T-cell (primary cell): ENCODE measurements at regions not wholly inside any gene's neighbourhood (a gene's known extent, or its start where the extent isn't known, plus 50 kb on each side); places are given as distances from the start of the nearest gene placed in this dataset.

Experiments used
- ATAC-seq, 4 experiments: fragments of 200-7000 bp in 3 of 4; fragments of 150-1000 bp in 1 of 4; cut with Tn5 transposase; replicated peaks in 1 of 4; 1 replicate in 3 of 4; 2 replicates in 1 of 4; pipeline ENCODE4 v1.10.0; 2021; ENCODE audit warnings: moderate library complexity in 3 of 4, mild to moderate bottlenecking in 2 of 4, moderate number of reproducible peaks in 1 of 4
- CTCF ChIA-PET, 2 donors: fragments of 300-600 bp; sonication (Branson Sonifier 250); formaldehyde crosslinking; loops; one replicate each; lab custom pipeline; 2022; ENCODE audit warnings: antibody characterized with exemption in 2 of 2; lab: Charles Lee
- POLR2A ChIA-PET, 2 donors: fragments of 300-600 bp; sonication (Branson Sonifier 250); formaldehyde crosslinking; loops; one replicate each; lab custom pipeline; 2022; ENCODE audit warnings: antibody characterized with exemption in 2 of 2; lab: Charles Lee
- DNase-seq, 35 experiments: peaks; one replicate each; pipeline versions ENCODE4 v3.0.0 to v3.0.0-alpha.2; 2013 to 2023
- H3K27ac ChIP-seq: one replicate; pipeline ENCODE4 v1.5.1; 2013; ENCODE audit warnings: low read length
- H3K27me3 ChIP-seq, 2 experiments: replicated peaks in 1 of 2; 1 replicate in 1 of 2; 2 replicates in 1 of 2; pipeline versions ENCODE4 v1.6.1 to v1.7.0; 2013; ENCODE audit warnings: low read length in 1 of 2, mixed read lengths in 1 of 2; ENCODE audit not compliant: control insufficient read depth in 2 of 2, insufficient read depth in 2 of 2; ENCODE audit errors: extremely low read depth in 1 of 2
- H3K36me3 ChIP-seq, 2 donors: 1 replicate in 1 of 2; 2 replicates in 1 of 2; pipeline versions ENCODE4 v1.6.1 to v1.7.0; 2013; ENCODE audit warnings: low read length in 1 of 2; ENCODE audit not compliant: control insufficient read depth in 2 of 2, insufficient read depth in 1 of 2; ENCODE audit errors: extremely low read depth in 1 of 2
- H3K4me1 ChIP-seq, 2 experiments: 1 replicate in 1 of 2; 2 replicates in 1 of 2; pipeline versions ENCODE4 v1.6.1 to v1.7.0; 2013; ENCODE audit warnings: low read length in 2 of 2, mixed read lengths in 1 of 2; ENCODE audit not compliant: insufficient read depth in 2 of 2, control insufficient read depth in 1 of 2; ENCODE audit errors: extremely low read depth in 1 of 2
- H3K4me3 ChIP-seq, 2 donors: 1 replicate in 1 of 2; 2 replicates in 1 of 2; pipeline versions ENCODE4 v1.5.1 to v1.7.0; 2013; ENCODE audit warnings: mild to moderate bottlenecking in 2 of 2, low read length in 1 of 2, moderate library complexity in 1 of 2; ENCODE audit not compliant: control insufficient read depth in 1 of 2; ENCODE audit errors: extremely low read depth in 1 of 2
- H3K9me3 ChIP-seq: 2 replicates; pipeline ENCODE4 v1.7.0; 2013
- H3K27ac Mint-ChIP-seq, 2 donors: one replicate each; pipeline ENCODE4 v1.8.0; 2020 to 2021; ENCODE audit warnings: mild to moderate bottlenecking in 2 of 2, mixed read lengths in 2 of 2
- H3K27me3 Mint-ChIP-seq, 2 donors: one replicate each; pipeline ENCODE4 v1.8.0; 2021 to 2022; ENCODE audit warnings: mixed read lengths in 2 of 2
- H3K36me3 Mint-ChIP-seq: one replicate; pipeline ENCODE4 v1.8.0; 2021; ENCODE audit warnings: mixed read lengths
- H3K4me1 Mint-ChIP-seq, 3 donors: one replicate each; pipeline ENCODE4 v1.8.0; 2020 to 2022; ENCODE audit warnings: mixed read lengths in 3 of 3, mild to moderate bottlenecking in 1 of 3
- H3K4me3 Mint-ChIP-seq, 3 donors: one replicate each; pipeline ENCODE4 v1.8.0; 2020 to 2022; ENCODE audit warnings: mild to moderate bottlenecking in 3 of 3, mixed read lengths in 3 of 3, moderate library complexity in 3 of 3
- H3K9me3 Mint-ChIP-seq, 3 donors: one replicate each; pipeline ENCODE4 v1.8.0; 2020 to 2022; ENCODE audit warnings: mixed read lengths in 3 of 3
- WGBS: methylation state at CpG from one replicate; pipeline ENCODE4 v1.1.5; 2013; ENCODE audit warnings: missing lambda C conversion rate; ENCODE audit not compliant: insufficient coverage; 5-methylcytosine and 5-hydroxymethylcytosine counted together

DNA sequence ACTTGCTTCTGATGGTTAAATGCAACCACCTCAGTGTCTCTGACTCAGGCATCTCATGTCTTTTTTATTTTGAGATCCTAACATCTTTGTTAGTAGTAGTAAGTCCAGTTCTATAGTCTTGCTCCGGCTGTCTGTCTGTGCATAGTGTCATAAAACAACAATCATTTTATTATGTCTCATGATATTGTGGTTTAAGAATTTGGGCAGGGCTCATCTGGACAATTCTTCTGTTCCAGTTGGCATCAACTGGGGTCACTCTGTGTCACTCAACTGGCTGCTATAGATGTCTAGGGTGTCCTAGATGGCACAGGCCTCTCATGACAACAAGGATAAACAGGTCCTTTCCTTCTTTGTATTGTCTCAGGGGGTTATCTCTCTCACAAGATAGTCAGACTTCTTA is 299.6 kb upstream of the ZNF521 start:
- DNase-seq: no peak
- no peaks in the 10 kb centered on the region for H3K36me3 Mint-ChIP-seq
- H3K9me3 Mint-ChIP-seq: peaks cover 2 to 5% (median 4%) of the 10 kb centered on the region in 3 donors
- no peak overlapping the region for H3K4me3 Mint-ChIP-seq
- H3K27me3 Mint-ChIP-seq: no peaks in the 10 kb centered on the region
- POLR2A ChIA-PET: no interaction called here
- no peak overlapping the region for H3K27ac Mint-ChIP-seq
- CTCF ChIA-PET: no interaction called here
- no CpG with 5 or more reads among the region's 1 CpG for WGBS
- H3K36me3 ChIP-seq: no peaks in the 10 kb centered on the region
- no peak overlapping the region for H3K4me3 ChIP-seq
- H3K27ac ChIP-seq: no peak overlapping the region
- H3K4me1 Mint-ChIP-seq: no peaks in the 10 kb centered on the region
- H3K4me1 ChIP-seq: no peaks in the 10 kb centered on the region
- H3K9me3 ChIP-seq: no peaks in the 10 kb centered on the region
- no peaks in the 10 kb centered on the region for H3K27me3 ChIP-seq
- no peak for ATAC-seq

DNA sequence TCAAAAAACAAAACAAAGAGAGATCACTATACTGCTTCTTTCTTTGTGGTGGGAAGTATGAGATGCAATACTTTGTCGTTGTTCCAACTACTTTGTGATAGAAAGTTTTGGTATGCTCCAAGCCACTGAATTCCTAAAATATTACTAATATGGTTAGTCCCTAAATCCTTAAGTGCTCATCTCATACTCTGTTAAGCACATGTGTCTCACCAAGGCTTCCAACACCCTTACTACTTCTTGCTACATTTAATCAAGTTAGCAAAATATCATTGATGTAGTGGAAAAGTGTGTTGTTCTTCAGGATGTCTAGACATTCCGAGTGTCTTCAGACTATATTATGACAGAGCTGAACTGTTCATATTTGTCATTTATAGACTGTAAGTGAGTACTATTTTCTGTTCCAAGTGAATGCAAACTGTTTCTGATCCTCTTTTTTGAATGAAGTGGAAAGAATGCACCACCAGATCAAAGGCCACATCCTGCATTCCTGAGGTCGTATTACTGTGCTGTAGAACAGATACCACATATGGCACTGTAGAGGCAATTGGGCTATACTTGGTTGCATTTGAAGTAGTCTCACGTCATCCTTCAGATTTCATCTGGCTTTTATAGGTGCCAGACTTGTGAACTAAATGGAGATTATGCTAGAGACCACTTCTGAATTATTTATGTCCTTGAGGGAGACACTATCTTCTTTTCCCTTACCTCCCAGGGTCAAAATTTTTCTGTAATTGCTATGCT is 298.4 kb upstream of the ZNF521 start:
- no peaks in the 10 kb centered on the region for H3K4me1 Mint-ChIP-seq
- ChIA-PET POLR2A (no interaction called here), CTCF (no interaction called here)
- H3K27ac Mint-ChIP-seq: no peak overlapping the region
- no peak for DNase-seq
- no peaks in the 10 kb centered on the region for H3K9me3 ChIP-seq
- WGBS: 100% methylated on average over 2 of the region's 4 CpGs
- H3K4me3 ChIP-seq: no peak overlapping the region
- peaks cover 2 to 7% (median 4%) of the 10 kb centered on the region in 3 donors for H3K9me3 Mint-ChIP-seq
- H3K27me3 Mint-ChIP-seq: no peaks in the 10 kb centered on the region
- H3K4me1 ChIP-seq: no peaks in the 10 kb centered on the region
- no peak overlapping the region for H3K4me3 Mint-ChIP-seq
- no peaks in the 10 kb centered on the region for H3K36me3 Mint-ChIP-seq
- H3K36me3 ChIP-seq: no peaks in the 10 kb centered on the region
- no peak overlapping the region for H3K27ac ChIP-seq
- H3K27me3 ChIP-seq: no peaks in the 10 kb centered on the region
- ATAC-seq: no peak

DNA sequence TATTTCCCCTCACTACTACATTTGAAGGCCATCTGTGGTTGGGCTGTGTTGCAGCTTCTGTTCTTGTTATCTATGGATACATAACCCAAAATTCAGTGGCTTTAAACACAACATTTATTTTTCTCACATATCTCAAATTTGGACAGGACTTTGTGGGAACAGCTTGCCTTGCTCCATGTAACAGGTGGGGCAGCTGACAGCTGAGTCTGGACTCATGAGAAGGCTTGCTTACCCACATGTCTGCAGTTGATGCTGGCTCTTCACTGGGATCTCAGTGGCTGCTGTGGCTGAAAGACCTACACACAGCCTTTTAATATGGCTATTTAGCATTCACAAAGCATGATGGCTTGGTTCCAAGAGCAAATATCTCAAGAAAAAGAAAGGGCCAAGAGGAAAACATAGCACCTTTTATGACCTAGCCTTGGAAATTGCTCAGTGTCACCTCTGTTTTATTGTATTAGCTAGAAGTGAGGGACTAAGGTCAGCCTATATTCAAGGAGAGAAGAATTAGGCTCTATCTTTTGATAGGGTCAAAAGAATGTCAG is 296.8 kb upstream of the ZNF521 start:
- no peak for ATAC-seq
- no peaks in the 10 kb centered on the region for H3K36me3 ChIP-seq
- Mint-ChIP-seq H3K27ac (no peak overlapping the region), H3K27me3 (no peaks in the 10 kb centered on the region), H3K36me3 (no peaks in the 10 kb centered on the region), H3K4me3 (no peak overlapping the region), H3K4me1 (no peaks in the 10 kb centered on the region), H3K9me3 (peaks cover 0 to 10% (median 0%) of the 10 kb centered on the region in 3 donors)
- ChIA-PET CTCF (no interaction called here), POLR2A (no interaction called here)
- H3K27me3 ChIP-seq: no peaks in the 10 kb centered on the region
- no peaks in the 10 kb centered on the region for H3K9me3 ChIP-seq
- no peaks in the 10 kb centered on the region for H3K4me1 ChIP-seq
- DNase-seq: no peak
- H3K27ac ChIP-seq: no peak overlapping the region
- H3K4me3 ChIP-seq: no peak overlapping the region

DNA sequence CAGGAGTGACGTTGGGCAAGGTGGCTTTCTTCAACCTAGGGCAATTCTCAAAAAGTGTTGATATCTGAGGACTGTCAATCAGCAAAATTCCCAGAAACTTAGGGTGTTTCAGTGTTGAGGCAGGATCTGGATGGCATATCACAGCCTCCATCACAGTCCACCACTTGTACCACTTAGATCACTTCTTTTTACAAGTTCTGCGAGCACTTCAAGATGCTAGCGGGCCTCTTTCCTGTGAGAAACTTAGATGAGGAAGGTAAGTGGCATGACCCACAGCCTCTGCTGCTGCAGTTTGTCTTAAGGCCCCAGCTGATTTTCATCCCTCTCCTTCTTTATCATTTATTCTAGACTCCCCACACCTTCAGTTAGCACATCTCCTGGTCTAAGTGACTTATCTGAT is 295.4 kb upstream of the ZNF521 start:
- H3K27me3 ChIP-seq: no peaks in the 10 kb centered on the region
- no peaks in the 10 kb centered on the region for H3K4me1 ChIP-seq
- Mint-ChIP-seq H3K27ac (no peak overlapping the region), H3K4me3 (no peak overlapping the region), H3K4me1 (no peaks in the 10 kb centered on the region), H3K9me3 (peaks cover 0 to 10% (median 0%) of the 10 kb centered on the region in 3 donors), H3K27me3 (no peaks in the 10 kb centered on the region), H3K36me3 (no peaks in the 10 kb centered on the region)
- H3K36me3 ChIP-seq: no peaks in the 10 kb centered on the region
- ChIA-PET POLR2A (no interaction called here), CTCF (no interaction called here)
- no peak overlapping the region for H3K27ac ChIP-seq
- ATAC-seq (no peak), DNase-seq (no peak)
- no CpG with 5 or more reads among the region's 3 CpGs for WGBS
- H3K9me3 ChIP-seq: no peaks in the 10 kb centered on the region
- H3K4me3 ChIP-seq: no peak overlapping the region

DNA sequence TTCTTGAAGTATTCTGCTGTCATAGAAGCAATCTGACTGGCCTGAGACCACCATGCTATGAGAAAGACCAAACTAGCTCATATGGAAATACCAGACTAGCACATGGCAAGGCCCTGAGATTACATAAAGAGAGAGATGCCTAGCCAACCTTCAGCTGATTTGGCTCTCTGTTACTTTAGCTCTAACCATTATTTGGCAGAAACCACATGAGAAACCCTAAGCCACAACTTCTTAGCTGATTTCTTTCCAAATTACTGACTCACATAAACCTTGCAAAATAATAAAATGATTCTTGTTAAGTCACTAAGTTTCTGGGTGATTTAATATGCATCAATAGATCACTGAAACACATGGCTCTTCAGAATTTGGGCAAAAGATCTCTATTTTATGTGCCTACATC is 295.0 kb upstream of the ZNF521 start:
- POLR2A ChIA-PET: no interaction called here
- Mint-ChIP-seq H3K27me3 (no peaks in the 10 kb centered on the region), H3K9me3 (peaks cover 0 to 10% (median 0%) of the 10 kb centered on the region in 3 donors), H3K4me1 (no peaks in the 10 kb centered on the region), H3K27ac (no peak overlapping the region), H3K36me3 (no peaks in the 10 kb centered on the region), H3K4me3 (no peak overlapping the region)
- H3K4me3 ChIP-seq: no peak overlapping the region
- ATAC-seq (no peak), DNase-seq (no peak)
- no peak overlapping the region for H3K27ac ChIP-seq
- H3K9me3 ChIP-seq: no peaks in the 10 kb centered on the region
- H3K36me3 ChIP-seq: no peaks in the 10 kb centered on the region
- CTCF ChIA-PET: no interaction called here
- no peaks in the 10 kb centered on the region for H3K27me3 ChIP-seq
- H3K4me1 ChIP-seq: no peaks in the 10 kb centered on the region

DNA sequence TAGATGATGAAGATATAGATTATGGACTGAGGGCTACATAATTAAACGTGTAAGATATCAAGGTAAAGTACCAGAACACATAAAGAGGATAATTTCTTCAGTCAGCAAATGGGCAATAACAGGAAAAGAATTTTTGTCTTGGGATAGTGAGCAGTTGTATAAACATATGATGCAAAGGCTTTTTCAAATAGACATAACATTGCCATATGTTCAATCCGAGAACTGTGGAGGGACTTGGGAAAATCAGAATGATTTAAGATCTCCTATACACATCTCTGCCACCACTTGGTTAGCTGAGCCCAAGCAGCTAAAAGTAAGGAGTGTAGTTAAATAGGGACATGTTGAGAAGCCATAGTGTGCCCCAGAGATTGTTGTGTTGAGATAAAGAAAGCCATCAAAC is 287.6 kb upstream of the ZNF521 start:
- DNase-seq (no peak), ATAC-seq (no peak)
- ChIA-PET POLR2A (no interaction called here), CTCF (no interaction called here)
- no CpG with 5 or more reads among the region's 2 CpGs for WGBS
- Histone ChIP-seq H3K36me3 (no peaks in the 10 kb centered on the region), H3K9me3 (no peaks in the 10 kb centered on the region), H3K27me3 (no peaks in the 10 kb centered on the region), H3K27ac (no peak overlapping the region), H3K4me1 (no peaks in the 10 kb centered on the region), H3K4me3 (no peak overlapping the region)
- Mint-ChIP-seq H3K27me3 (no peaks in the 10 kb centered on the region), H3K27ac (no peak overlapping the region), H3K36me3 (no peaks in the 10 kb centered on the region), H3K4me3 (no peak overlapping the region), H3K4me1 (no peaks in the 10 kb centered on the region), H3K9me3 (peaks cover 0 to 4% (median 3%) of the 10 kb centered on the region in 3 donors)
